NB4 (cell line): ENCODE measurements at regions not wholly inside any gene's neighbourhood (a gene's known extent, or its start where the extent isn't known, plus 50 kb on each side); places are given as distances from the start of the nearest gene placed in this dataset.

ENCODE experiments used
- DNase-seq: peaks from one replicate; pipeline ENCODE4 v3.0.0; 2010; ENCODE audit warnings: low read depth
- H3K4me3 ChIP-seq: one replicate; pipeline ENCODE4 v1.5.1; 2011; ENCODE audit warnings: mild to moderate bottlenecking, low read depth, low read length, moderate library complexity
- CTCF ChIP-seq: IDR thresholded peaks from one replicate; pipeline ENCODE4 v1.5.1; 2012; ENCODE audit warnings: low read depth, low read length
- MAX ChIP-seq: IDR thresholded peaks from 2 replicates; pipeline ENCODE4 v1.6.1; 2011; ENCODE audit warnings: low read depth, low read length
- MYC ChIP-seq: IDR thresholded peaks from 2 replicates; pipeline ENCODE4 v1.6.1; 2011; ENCODE audit warnings: low read depth, low read length
- POLR2A ChIP-seq: IDR thresholded peaks from 2 replicates; pipeline ENCODE4 v1.6.1; 2011; ENCODE audit warnings: mild to moderate bottlenecking; ENCODE audit not compliant: insufficient read length; ENCODE audit errors: extremely low read depth

GRCh38 chr1:115183721-115184259, 94.5 kb upstream of the TSPAN2 start:
- DNase-seq, result no peak
- TF ChIP-seq MYC (no peak), POLR2A (no peak), CTCF (no peak), MAX (no peak)
- no peak overlapping the region for H3K4me3 ChIP-seq

GRCh38 chr1:115183158-115183557, 93.9 kb upstream of the TSPAN2 start:
- H3K4me3 ChIP-seq, result no peak overlapping the region
- TF ChIP-seq MYC (no peak), CTCF (no peak)
- no peak for DNase-seq

GRCh38 chr1:115182012-115182715, 92.9 kb upstream of the TSPAN2 start:
- H3K4me3 ChIP-seq, result no peak overlapping the region
- no peak for TF ChIP-seq MYC
- TF ChIP-seq MAX, result no peak
- no peak for TF ChIP-seq CTCF
- no peak for TF ChIP-seq POLR2A
- no peak for DNase-seq

- TF ChIP-seq CTCF (no peak), MAX (no peak), POLR2A (no peak), MYC (no peak)
- no peak overlapping the region for H3K4me3 ChIP-seq
- no peak for DNase-seq
These were observed 91.9 kb upstream of the TSPAN2 start for GRCh38 chr1:115181231-115181630.

- TF ChIP-seq MYC (no peak), POLR2A (no peak), CTCF (no peak), MAX (no peak)
- H3K4me3 ChIP-seq, result no peak overlapping the region
- peak; percentile 12 for DNase-seq
These were observed 90.2 kb upstream of the TSPAN2 start for GRCh38 chr1:115179397-115180079.
